HG02943 (cell line): ENCODE measurements at regions not wholly inside any gene's neighbourhood (a gene's known extent, or its start where the extent isn't known, plus 50 kb on each side); places are given as distances from the start of the nearest gene placed in this dataset.

Experiments
- ATAC-seq: cut with Tn5 transposase; IDR thresholded peaks from one replicate; pipeline ENCODE4 v1.9.1; 2021; ENCODE audit warnings: mild to moderate bottlenecking, low read depth, moderate library complexity; ENCODE audit not compliant: unreplicated experiment

- ATAC-seq: no peak
These were observed 252.3 kb downstream of the VGLL3 start for GRCh38 chr3:86738684-86739083.

GRCh38 chr3:86737517-86737916 lies 253.4 kb downstream of the VGLL3 start:
- ATAC-seq: no peak

GRCh38 chr3:86733257-86733656 lies 257.7 kb downstream of the VGLL3 start:
- ATAC-seq: no peak

- no peak for ATAC-seq
These were observed 259.4 kb downstream of the VGLL3 start for GRCh38 chr3:86731501-86731901.

GRCh38 chr3:86723433-86723832 lies 267.5 kb downstream of the VGLL3 start:
- no peak for ATAC-seq

GRCh38 chr3:86711634-86712033 lies 279.3 kb downstream of the VGLL3 start:
- ATAC-seq: no peak

GRCh38 chr3:86708893-86709292 lies 282.1 kb downstream of the VGLL3 start:
- no peak for ATAC-seq

GRCh38 chr3:86702381-86702958 lies 288.5 kb downstream of the VGLL3 start:
- ATAC-seq: no peak

- no peak for ATAC-seq
These were observed 295.2 kb downstream of the VGLL3 start for GRCh38 chr3:86695752-86696151.

GRCh38 chr3:86673991-86674390 lies 317.0 kb downstream of the VGLL3 start:
- ATAC-seq: no peak

- ATAC-seq: no peak
These were observed 329.1 kb downstream of the VGLL3 start for GRCh38 chr3:86661817-86662216.

GRCh38 chr3:86658876-86659275 lies 332.1 kb downstream of the VGLL3 start:
- ATAC-seq: no peak

GRCh38 chr3:86654806-86655460 lies 336.0 kb downstream of the VGLL3 start:
- no peak for ATAC-seq

GRCh38 chr3:86653661-86654205 lies 337.2 kb downstream of the VGLL3 start:
- no peak for ATAC-seq

- no peak for ATAC-seq
These were observed 342.9 kb downstream of the VGLL3 start for GRCh38 chr3:86648087-86648486.

- no peak for ATAC-seq
These were observed 345.2 kb downstream of the VGLL3 start for GRCh38 chr3:86645756-86646155.

GRCh38 chr3:86634361-86634760 lies 356.6 kb downstream of the VGLL3 start:
- no peak for ATAC-seq

- no peak for ATAC-seq
These were observed 361.4 kb downstream of the VGLL3 start for GRCh38 chr3:86629511-86629910.

- no peak for ATAC-seq
These were observed 366.8 kb downstream of the VGLL3 start for GRCh38 chr3:86624192-86624591.

GRCh38 chr3:86618706-86619105 lies 372.2 kb downstream of the VGLL3 start:
- no peak for ATAC-seq

- no peak for ATAC-seq
These were observed 385.8 kb downstream of the VGLL3 start for GRCh38 chr3:86605166-86605565.

- ATAC-seq: no peak
These were observed 395.3 kb downstream of the VGLL3 start for GRCh38 chr3:86595696-86596095.
